NCI-H748 treated with DMSO at 0.1 percent for 48 hours (cell line): ENCODE measurements at regions not wholly inside any gene's neighbourhood (a gene's known extent, or its start where the extent isn't known, plus 50 kb on each side); places are given as distances from the start of the nearest gene placed in this dataset.

Experiments used
- DNase-seq: peaks from one replicate; lab custom pipeline; 2025; lab: John Stamatoyannopoulos, UW

- no peak for DNase-seq
Measured at GRCh38 chr10:47077941-47078340, 166.7 kb downstream of the PTPN20 start.

- no peak for DNase-seq
Measured at GRCh38 chr10:47078393-47079203, 167.4 kb downstream of the PTPN20 start.

- no peak for DNase-seq
Measured at GRCh38 chr10:47079204-47079580, 168.0 kb downstream of the PTPN20 start.

- no peak for DNase-seq
Measured at GRCh38 chr10:47081264-47081663, 170.0 kb downstream of the PTPN20 start.

GRCh38 chr10:47082055-47082784 is 171.0 kb downstream of the PTPN20 start:
- DNase-seq, result no peak

- no peak for DNase-seq
Measured at GRCh38 chr10:47087667-47088066, 176.4 kb downstream of the PTPN20 start.

GRCh38 chr10:47088656-47089354 is 177.6 kb downstream of the PTPN20 start:
- DNase-seq, result no peak

- no peak for DNase-seq
Measured at GRCh38 chr10:47090042-47090441, 178.8 kb downstream of the PTPN20 start.

GRCh38 chr10:47090903-47091302 is 179.7 kb downstream of the PTPN20 start:
- DNase-seq, result no peak

GRCh38 chr10:47091421-47091820 is 180.2 kb downstream of the PTPN20 start:
- no peak for DNase-seq

- no peak for DNase-seq
Measured at GRCh38 chr10:47092376-47092775, 181.1 kb downstream of the PTPN20 start.

- DNase-seq, result no peak
Measured at GRCh38 chr10:47092831-47093230, 181.6 kb downstream of the PTPN20 start.

- DNase-seq, result no peak
Measured at GRCh38 chr10:47094126-47094525, 182.9 kb downstream of the PTPN20 start.

- DNase-seq, result no peak
Measured at GRCh38 chr10:47094636-47095035, 183.4 kb downstream of the PTPN20 start.

GRCh38 chr10:47095211-47095610 is 184.0 kb downstream of the PTPN20 start:
- no peak for DNase-seq

GRCh38 chr10:47095848-47096612 is 184.8 kb downstream of the PTPN20 start:
- DNase-seq, result no peak

- DNase-seq, result no peak
Measured at GRCh38 chr10:47098238-47098637, 187.0 kb downstream of the PTPN20 start.

- DNase-seq, result no peak
Measured at GRCh38 chr10:47098964-47099363, 187.7 kb downstream of the PTPN20 start.

GRCh38 chr10:47099474-47099873 is 188.2 kb downstream of the PTPN20 start:
- no peak for DNase-seq

GRCh38 chr10:47101196-47101595 is 190.0 kb downstream of the PTPN20 start:
- no peak for DNase-seq

GRCh38 chr10:47101807-47102206 is 190.6 kb downstream of the PTPN20 start:
- DNase-seq, result no peak

- no peak for DNase-seq
Measured at GRCh38 chr10:47104151-47104605, 192.9 kb downstream of the PTPN20 start.
